ENCODE measurements at regions not wholly inside any gene's neighbourhood (a gene's known extent, or its start where the extent isn't known, plus 50 kb on each side); places are given as distances from the start of the nearest gene placed in this dataset.

GRCh38 chr7:22662036-22662435 is 65.0 kb upstream of the IL6 start:
- peak overlapping the region; percentile 95 for H3K27ac Mint-ChIP-seq
- peak overlapping the region; percentile 80 for H3K4me3 Mint-ChIP-seq
- no peaks in the 10 kb centered on the region for H3K9me3 Mint-ChIP-seq
- peaks cover 46% of the 10 kb centered on the region for H3K36me3 Mint-ChIP-seq (ENCODE audit: low read depth)
- POLR2A ChIA-PET, result interaction anchor here (0.9 to 8.9 kb wide), 18 partner anchors 10 to 100 kb away, joined by 3 to 215 read pairs (median 10); partner anchors contain the start of gene IL6
- DNase-seq (no peak), ATAC-seq (ENCODE audit: low read depth) (peak; percentile 68)
- TF ChIP-seq CTCF (IDR thresholded peaks at IDR 0.05), result no peak
- H3K4me1 Mint-ChIP-seq, result peaks cover 90% of the 10 kb centered on the region
- intact Hi-C loops (cut with micrococcal nuclease), result loop anchor here (1.0 to 10.0 kb wide), 11 partner anchors 10 to 350 kb away; partner anchors contain the start of gene HYCC1
- CTCF ChIA-PET, result interaction anchor here (0.8 to 5.7 kb wide), 15 partner anchors 11 to 120 kb away, joined by 3 to 110 read pairs (median 5); partner anchors contain the start of gene IL6
- H3K27me3 Mint-ChIP-seq, result no peaks in the 10 kb centered on the region

GRCh38 chr7:22660732-22661131 is 66.3 kb upstream of the IL6 start:
- POLR2A ChIA-PET, result interaction anchor here (0.9 to 8.9 kb wide), 15 partner anchors 10 to 122 kb away, joined by 3 to 215 read pairs (median 15); partner anchors contain the start of gene IL6
- Mint-ChIP-seq H3K27ac (peak overlapping the region; percentile 95), H3K9me3 (no peaks in the 10 kb centered on the region), H3K36me3 (ENCODE audit: low read depth) (peaks cover 43% of the 10 kb centered on the region), H3K4me1 (peaks cover 88% of the 10 kb centered on the region), H3K27me3 (no peaks in the 10 kb centered on the region), H3K4me3 (peak overlapping the region; percentile 80)
- ATAC-seq (ENCODE audit: low read depth) (no peak), DNase-seq (no peak)
- CTCF ChIA-PET, result interaction anchor here (0.6 to 5.7 kb wide), 21 partner anchors 9 to 395 kb away, joined by 3 to 110 read pairs (median 5); partner anchors contain the start of gene IL6
- intact Hi-C loops (cut with micrococcal nuclease), result loop anchor here (1.0 to 10.0 kb wide), 4 partner anchors 100 to 394 kb away; partner anchors contain the start of gene HYCC1
- TF ChIP-seq CTCF (IDR thresholded peaks at IDR 0.05), result no peak

GRCh38 chr7:22660293-22660692 is 66.7 kb upstream of the IL6 start:
- Mint-ChIP-seq H3K4me3 (peak overlapping the region; percentile 80), H3K27ac (peak overlapping the region; percentile 95), H3K4me1 (peaks cover 91% of the 10 kb centered on the region), H3K36me3 (ENCODE audit: low read depth) (peaks cover 43% of the 10 kb centered on the region), H3K9me3 (no peaks in the 10 kb centered on the region), H3K27me3 (no peaks in the 10 kb centered on the region)
- no peak for TF ChIP-seq CTCF (IDR thresholded peaks at IDR 0.05)
- POLR2A ChIA-PET, result interaction anchor here (1.0 to 8.9 kb wide), 11 partner anchors 16 to 122 kb away, joined by 3 to 215 read pairs (median 17); partner anchors contain the start of gene IL6
- CTCF ChIA-PET, result interaction anchor here (0.6 to 5.7 kb wide), 19 partner anchors 9 to 395 kb away, joined by 3 to 110 read pairs (median 6); partner anchors contain the start of gene IL6
- intact Hi-C loops (cut with micrococcal nuclease), result loop anchor here (1.0 to 10.0 kb wide), 4 partner anchors 100 to 395 kb away; partner anchors contain the start of gene HYCC1
- DNase-seq (no peak), ATAC-seq (ENCODE audit: low read depth) (no peak)

- H3K9me3 Mint-ChIP-seq, result no peaks in the 10 kb centered on the region
- no peak for TF ChIP-seq CTCF (IDR thresholded peaks at IDR 0.05)
- peaks cover 48% of the 10 kb centered on the region for H3K36me3 Mint-ChIP-seq (ENCODE audit: low read depth)
- DNase-seq (no peak), ATAC-seq (ENCODE audit: low read depth) (no peak)
- intact Hi-C loops (cut with micrococcal nuclease), result loop anchor here (1.0 to 10.0 kb wide), 4 partner anchors 99 to 395 kb away; partner anchors contain the start of gene HYCC1
- no peaks in the 10 kb centered on the region for H3K27me3 Mint-ChIP-seq
- H3K27ac Mint-ChIP-seq, result peak overlapping the region; percentile 95
- CTCF ChIA-PET, result interaction anchor here (1.4 to 5.7 kb wide), 4 partner anchors 67 to 396 kb away, joined by 4 to 110 read pairs (median 40); partner anchors contain the start of gene IL6
- H3K4me1 Mint-ChIP-seq, result peaks cover 90% of the 10 kb centered on the region
- H3K4me3 Mint-ChIP-seq, result peak overlapping the region; percentile 80
- POLR2A ChIA-PET, result interaction anchor here (1.0 to 8.9 kb wide), 5 partner anchors 27 to 123 kb away, joined by 3 to 215 read pairs (median 93); partner anchors contain the start of gene IL6
Measured at GRCh38 chr7:22659741-22660140, 67.3 kb upstream of the IL6 start.

GRCh38 chr7:22658031-22658430 is 69.0 kb upstream of the IL6 start:
- peaks cover 59% of the 10 kb centered on the region for H3K36me3 Mint-ChIP-seq (ENCODE audit: low read depth)
- intact Hi-C loops (cut with micrococcal nuclease), result no loop called here
- peaks cover 83% of the 10 kb centered on the region for H3K4me1 Mint-ChIP-seq
- DNase-seq (no peak), ATAC-seq (ENCODE audit: low read depth) (no peak)
- H3K27ac Mint-ChIP-seq, result peak overlapping the region; percentile 62
- H3K4me3 Mint-ChIP-seq, result peak overlapping the region; percentile 72
- no peak for TF ChIP-seq CTCF (IDR thresholded peaks at IDR 0.05)
- ChIA-PET CTCF (interaction anchor here (1.0 to 4.0 kb wide), 4 partner anchors 66 to 98 kb away, joined by 3 to 34 read pairs (median 5); partner anchors contain the start of gene IL6), POLR2A (interaction anchor here (0.8 to 8.9 kb wide), 3 partner anchors 16 to 67 kb away, joined by 3 to 215 read pairs (median 3); partner anchors contain the start of gene IL6)
- no peaks in the 10 kb centered on the region for H3K27me3 Mint-ChIP-seq
- no peaks in the 10 kb centered on the region for H3K9me3 Mint-ChIP-seq

All from activated B cell treated with CpG ODN at 0.5 μM for 24 hours (primary cell).